ENCODE measurements at regions not wholly inside any gene's neighbourhood (a gene's known extent, or its start where the extent isn't known, plus 50 kb on each side); places are given as distances from the start of the nearest gene placed in this dataset.

- intact Hi-C loops (cut with DNase I, micrococcal nuclease): no loop called here
These were observed 267.8 kb upstream of the TRIB2 start for GRCh38 chr2:12448846-12449505.

DNA sequence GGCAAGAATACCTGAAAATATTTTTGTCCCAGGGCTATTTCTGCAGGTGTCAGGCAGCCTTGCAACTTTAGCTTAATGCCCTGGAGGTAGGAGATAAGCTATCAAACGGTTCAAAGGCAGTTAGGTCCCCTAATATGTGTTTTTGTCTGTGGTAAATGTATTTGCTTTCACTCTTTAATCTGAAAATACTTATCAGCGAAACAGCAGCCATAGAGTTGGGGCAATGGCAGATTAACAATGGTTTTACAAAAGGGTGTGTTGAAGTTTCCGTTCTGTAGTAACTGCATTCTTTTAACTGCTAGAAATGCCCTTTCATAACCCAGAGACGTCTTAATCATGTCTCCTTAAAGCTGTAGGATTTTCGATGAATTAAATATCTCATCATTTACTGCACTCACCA, 265.0 kb upstream of the TRIB2 start:
- Histone ChIP-seq H3K9me3 (no peaks in the 10 kb centered on the region), H3K4me3 (no peak overlapping the region), H3K36me3 (ENCODE audit: low read depth) (no peaks in the 10 kb centered on the region), H3K4me1 (ENCODE audit: low read depth) (no peaks in the 10 kb centered on the region)
- DNase-seq (no peak), ATAC-seq (no peak)
- TF ChIP-seq, protein P1, sequence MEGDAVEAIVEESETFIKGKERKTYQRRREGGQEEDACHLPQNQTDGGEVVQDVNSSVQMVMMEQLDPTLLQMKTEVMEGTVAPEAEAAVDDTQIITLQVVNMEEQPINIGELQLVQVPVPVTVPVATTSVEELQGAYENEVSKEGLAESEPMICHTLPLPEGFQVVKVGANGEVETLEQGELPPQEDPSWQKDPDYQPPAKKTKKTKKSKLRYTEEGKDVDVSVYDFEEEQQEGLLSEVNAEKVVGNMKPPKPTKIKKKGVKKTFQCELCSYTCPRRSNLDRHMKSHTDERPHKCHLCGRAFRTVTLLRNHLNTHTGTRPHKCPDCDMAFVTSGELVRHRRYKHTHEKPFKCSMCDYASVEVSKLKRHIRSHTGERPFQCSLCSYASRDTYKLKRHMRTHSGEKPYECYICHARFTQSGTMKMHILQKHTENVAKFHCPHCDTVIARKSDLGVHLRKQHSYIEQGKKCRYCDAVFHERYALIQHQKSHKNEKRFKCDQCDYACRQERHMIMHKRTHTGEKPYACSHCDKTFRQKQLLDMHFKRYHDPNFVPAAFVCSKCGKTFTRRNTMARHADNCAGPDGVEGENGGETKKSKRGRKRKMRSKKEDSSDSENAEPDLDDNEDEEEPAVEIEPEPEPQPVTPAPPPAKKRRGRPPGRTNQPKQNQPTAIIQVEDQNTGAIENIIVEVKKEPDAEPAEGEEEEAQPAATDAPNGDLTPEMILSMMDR (IDR thresholded peaks at IDR 0.05): no peak
- intact Hi-C loops (cut with DNase I, micrococcal nuclease): no loop called here

More at GRCh38 chr2:12448846-12449505, 267.8 kb upstream of the TRIB2 start:
- ATAC-seq: no peak
- no peaks in the 10 kb centered on the region for H3K9me3 ChIP-seq
- no peaks in the 10 kb centered on the region for H3K4me1 ChIP-seq (ENCODE audit: low read depth)
- H3K36me3 ChIP-seq (ENCODE audit: low read depth): no peaks in the 10 kb centered on the region
- no peak overlapping the region for H3K4me3 ChIP-seq
- no peak for DNase-seq
- TF ChIP-seq, protein P1 (IDR thresholded peaks at IDR 0.05): no peak

DNA sequence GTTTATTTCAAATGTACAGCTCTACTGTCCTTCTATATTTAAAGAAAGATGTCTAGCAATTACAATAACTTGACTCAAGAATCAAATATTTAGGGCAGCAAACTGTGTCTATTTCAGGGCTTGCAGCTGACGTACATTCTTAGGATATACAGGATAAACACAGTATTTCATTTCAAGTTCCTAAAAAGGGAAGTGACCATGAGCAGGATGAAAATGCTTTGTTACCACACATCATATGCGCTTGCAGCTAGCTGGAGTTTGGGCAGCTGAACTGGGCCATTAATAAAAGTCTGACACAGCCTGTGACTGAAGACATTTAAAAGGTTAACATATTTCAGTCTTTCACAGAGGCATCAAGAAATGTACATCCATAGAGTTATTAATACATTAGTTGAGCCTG, 264.6 kb upstream of the TRIB2 start:
- no peaks in the 10 kb centered on the region for H3K4me1 ChIP-seq (ENCODE audit: low read depth)
- H3K36me3 ChIP-seq (ENCODE audit: low read depth): no peaks in the 10 kb centered on the region
- no peak for DNase-seq
- ATAC-seq: no peak
- intact Hi-C loops (cut with DNase I, micrococcal nuclease): no loop called here
- no peak overlapping the region for H3K4me3 ChIP-seq
- TF ChIP-seq, protein P1 (IDR thresholded peaks at IDR 0.05): no peak
- no peaks in the 10 kb centered on the region for H3K9me3 ChIP-seq

- Histone ChIP-seq H3K9me3 (no peaks in the 10 kb centered on the region), H3K36me3 (ENCODE audit: low read depth) (no peaks in the 10 kb centered on the region), H3K4me3 (no peak overlapping the region), H3K4me1 (ENCODE audit: low read depth) (no peaks in the 10 kb centered on the region)
- intact Hi-C loops (cut with DNase I, micrococcal nuclease): no loop called here
- DNase-seq: no peak
- ATAC-seq: no peak
- TF ChIP-seq, protein P1 (IDR thresholded peaks at IDR 0.05): no peak
These were observed 263.0 kb upstream of the TRIB2 start for GRCh38 chr2:12453731-12454130.

DNA sequence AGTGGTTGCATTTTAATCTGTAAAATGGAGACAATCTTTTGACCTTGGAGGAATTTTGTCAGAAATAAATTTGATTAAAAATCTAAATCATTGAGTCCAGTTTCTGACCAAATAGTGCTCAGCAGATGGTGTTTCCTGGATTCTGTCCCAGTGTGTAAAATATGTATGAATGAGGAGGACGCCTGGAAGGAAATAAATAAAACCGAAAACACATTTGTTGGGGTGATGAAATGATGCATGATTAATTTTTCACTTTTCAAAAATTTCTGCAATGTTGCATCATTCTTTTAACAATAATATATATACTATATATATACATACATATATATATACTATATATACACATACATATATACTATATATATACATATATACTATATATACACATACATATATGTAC, 261.1 kb upstream of the TRIB2 start:
- ATAC-seq (no peak), DNase-seq (no peak)
- TF ChIP-seq, protein P1 (IDR thresholded peaks at IDR 0.05): no peak
- H3K36me3 ChIP-seq (ENCODE audit: low read depth): no peaks in the 10 kb centered on the region
- H3K9me3 ChIP-seq: no peaks in the 10 kb centered on the region
- no peak overlapping the region for H3K4me3 ChIP-seq
- no peaks in the 10 kb centered on the region for H3K4me1 ChIP-seq (ENCODE audit: low read depth)
- intact Hi-C loops (cut with DNase I, micrococcal nuclease): no loop called here

Data from mucosa of descending colon (tissue), 3 donors.